Limb (tissue), 2 donors: ENCODE measurements at regions not wholly inside any gene's neighbourhood (a gene's known extent, or its start where the extent isn't known, plus 50 kb on each side); places are given as distances from the start of the nearest gene placed in this dataset.
"Not testable (repeated sequence)": the region's sequence is repeated elsewhere in the genome, so short reads cannot be mapped to it uniquely, and the experiment has no call there.

ENCODE experiments used
- DNase-seq, 2 donors: peaks; one replicate each; pipeline ENCODE4 v3.0.0-alpha.2; 2016; ENCODE audit errors: extremely low spot score in 2 of 2

DNA sequence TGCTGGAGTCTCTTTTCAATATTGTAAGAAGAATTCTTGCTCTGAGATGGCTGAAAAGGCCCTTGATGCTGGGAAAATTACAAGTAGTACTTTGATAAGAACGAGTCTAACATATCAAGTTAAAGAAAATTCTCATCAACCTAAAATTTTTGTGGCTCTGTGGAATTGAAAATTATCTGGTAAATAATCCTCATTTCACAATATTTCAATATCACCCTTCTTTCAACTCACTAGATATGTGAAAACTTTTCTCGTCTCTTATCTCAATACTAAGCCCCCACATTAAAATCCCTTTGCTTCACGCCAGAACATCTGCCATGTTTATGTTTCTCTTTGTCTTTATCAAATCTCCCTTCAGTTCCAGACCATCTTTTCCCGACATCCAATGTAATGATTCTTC is 448.8 kb downstream of the ZNF516 start:
- DNase-seq, result no peak

- no peak for DNase-seq
Measured at GRCh38 chr18:76042511-76042910, 452.5 kb downstream of the ZNF516 start.

DNA sequence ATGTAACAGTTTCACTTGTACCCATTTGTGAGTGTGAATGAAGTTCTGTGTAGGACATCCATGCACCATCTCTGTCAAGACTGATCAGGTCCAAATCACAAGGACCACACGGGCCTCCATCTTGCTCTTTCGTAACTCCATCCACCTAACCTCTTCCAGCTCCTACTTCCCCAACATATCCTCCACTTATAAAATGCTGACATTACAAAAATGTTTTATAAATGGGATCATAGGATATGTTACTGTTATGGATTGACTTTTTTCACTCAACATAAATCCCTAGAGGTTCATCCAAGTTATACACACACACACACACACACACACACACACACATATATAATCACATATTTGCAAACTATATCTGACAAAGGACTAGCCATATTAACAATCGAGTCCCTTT is 476.8 kb downstream of the ZNF516 start:
- DNase-seq, result no peak

- no peak for DNase-seq
Measured at GRCh38 chr18:76013057-76013456, 482.0 kb downstream of the ZNF516 start.

- DNase-seq, result peak in 1 of 2 donors; percentile 15
Measured at GRCh38 chr18:76005632-76006208, 489.3 kb downstream of the ZNF516 start.

GRCh38 chr18:75987913-75988312 is 507.1 kb downstream of the ZNF516 start:
- DNase-seq, result not testable (repeated sequence)

DNA sequence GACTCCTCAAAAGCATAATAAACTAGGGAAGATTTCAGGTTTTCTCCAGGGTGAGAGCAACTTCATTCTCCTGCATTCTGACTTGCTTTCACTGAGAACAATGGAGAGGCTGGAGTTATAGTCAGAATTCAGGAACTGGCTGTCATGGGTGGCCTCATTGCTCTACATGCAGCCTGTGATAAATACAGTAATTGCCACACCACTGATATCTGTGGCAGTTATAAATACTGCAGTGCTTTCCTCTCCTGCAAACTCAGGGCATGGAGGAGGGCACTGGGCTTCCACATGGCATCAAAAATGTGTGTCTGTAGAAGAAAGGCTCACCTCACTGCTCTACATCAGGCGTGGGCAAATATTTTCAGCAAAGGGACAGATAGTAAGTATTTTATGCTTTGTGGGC is 510.2 kb downstream of the ZNF516 start:
- DNase-seq, result no peak

DNA sequence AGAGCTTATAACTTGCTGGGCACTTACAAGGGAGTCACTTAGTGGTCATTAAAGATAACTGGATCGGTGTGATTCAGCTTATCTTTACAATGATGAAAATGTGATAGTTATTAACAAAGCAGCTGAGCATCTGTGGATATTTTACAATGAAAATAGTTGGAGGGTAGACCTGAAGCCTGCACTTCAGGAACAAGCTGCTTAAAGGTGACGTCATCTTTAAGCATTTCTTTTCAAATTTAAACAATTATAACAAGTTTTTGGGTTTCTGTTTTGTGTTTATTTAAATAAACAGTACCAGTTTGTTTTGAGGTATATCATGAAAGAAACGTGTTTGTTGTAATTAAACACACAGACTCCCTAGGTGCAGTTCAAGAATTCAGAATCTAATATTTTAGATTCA is 513.9 kb downstream of the ZNF516 start:
- DNase-seq, result no peak

- DNase-seq, result peak in 1 of 2 donors; percentile 52
Measured at GRCh38 chr18:75977081-75977480, 518.0 kb downstream of the ZNF516 start.

- DNase-seq, result no peak
Measured at GRCh38 chr18:75970212-75970611, 524.8 kb downstream of the ZNF516 start.

DNA sequence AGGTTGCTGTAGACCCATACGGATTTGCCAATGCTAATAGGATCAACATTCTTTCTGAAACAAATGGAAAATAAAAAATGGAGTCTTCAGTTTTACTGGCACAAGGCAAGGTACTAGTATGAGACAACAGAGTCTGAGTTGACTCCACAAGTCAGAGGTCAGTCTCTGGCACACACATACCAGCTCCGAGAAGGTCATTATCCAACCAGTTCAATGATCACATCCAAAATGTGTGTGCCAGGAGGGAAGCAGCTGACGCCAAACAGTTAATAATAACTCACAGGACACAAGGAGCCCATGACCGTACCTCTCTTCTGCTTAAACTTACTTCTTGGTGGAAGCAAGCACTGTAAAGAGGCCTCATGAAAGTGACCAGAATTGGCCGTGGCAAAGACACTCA is 528.6 kb downstream of the ZNF516 start:
- DNase-seq, result no peak

- DNase-seq, result no peak
Measured at GRCh38 chr18:75962036-75962572, 532.9 kb downstream of the ZNF516 start.

DNA sequence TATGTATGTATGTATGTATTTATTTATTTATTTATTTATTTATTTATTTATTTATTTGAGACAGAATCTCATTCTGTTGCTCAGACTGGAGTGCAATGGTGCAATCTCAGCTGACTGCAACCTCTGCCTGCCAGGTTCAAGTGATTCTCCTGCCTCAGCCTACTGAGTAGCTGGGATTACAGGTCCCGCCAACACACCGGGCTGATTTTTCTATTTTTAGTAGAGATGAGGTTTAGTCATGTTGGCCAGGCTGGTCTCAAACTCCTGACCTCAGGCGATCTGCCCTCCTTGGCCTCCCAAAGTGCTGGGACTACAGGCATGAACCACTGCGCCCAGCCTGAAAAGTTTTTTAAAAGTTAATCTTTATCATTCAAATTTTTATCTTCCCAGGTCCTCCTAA is 532.9 kb upstream of the SMIM21 start:
- not testable (repeated sequence) for DNase-seq

GRCh38 chr18:75959150-75959549 is 531.6 kb upstream of the SMIM21 start:
- DNase-seq, result no peak

GRCh38 chr18:75958683-75959082 is 531.2 kb upstream of the SMIM21 start:
- no peak for DNase-seq

- no peak for DNase-seq
Measured at GRCh38 chr18:75945265-75945933, 517.9 kb upstream of the SMIM21 start.

DNA sequence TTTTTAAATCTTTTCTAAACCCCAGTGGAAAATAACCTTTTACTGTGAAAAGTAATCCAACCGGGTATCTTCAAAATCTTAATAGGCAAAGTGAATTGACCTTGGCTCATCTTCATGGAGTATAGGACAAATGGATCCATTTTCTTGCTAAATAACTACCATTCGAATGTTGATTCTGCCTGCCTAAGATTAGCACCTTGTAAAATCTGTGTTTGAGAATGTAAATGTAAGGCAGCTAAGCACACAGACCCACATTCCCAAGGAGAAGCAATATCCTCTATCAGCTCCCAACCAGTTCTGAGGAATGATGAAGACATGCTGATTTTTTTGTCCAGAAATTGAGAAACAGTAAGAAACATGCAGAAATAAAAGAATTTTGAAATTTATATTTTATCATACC is 509.8 kb upstream of the SMIM21 start:
- DNase-seq, result no peak

- no peak for DNase-seq
Measured at GRCh38 chr18:75936862-75937261, 509.4 kb upstream of the SMIM21 start.

- DNase-seq, result no peak
Measured at GRCh38 chr18:75931079-75931478, 503.6 kb upstream of the SMIM21 start.

DNA sequence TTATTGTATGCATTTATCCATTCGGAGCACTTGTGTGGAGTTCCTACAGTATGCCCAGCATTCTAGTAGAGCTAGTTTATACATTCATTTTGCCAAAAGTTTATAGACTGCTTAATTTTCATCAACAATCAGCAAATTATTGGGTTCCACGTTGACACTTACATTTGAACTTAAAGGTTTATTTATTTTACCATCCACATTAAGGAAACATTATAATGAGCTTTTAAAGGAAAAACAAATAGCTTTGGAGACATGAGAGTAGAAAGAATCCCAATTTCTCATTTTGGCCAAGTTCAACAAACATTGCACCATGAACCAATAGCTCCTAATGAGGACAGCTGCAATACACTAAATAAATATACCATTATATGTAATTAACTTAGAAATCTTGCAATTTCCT is 501.2 kb upstream of the SMIM21 start:
- no peak for DNase-seq

GRCh38 chr18:75927791-75928190 is 500.3 kb upstream of the SMIM21 start:
- DNase-seq, result no peak

- DNase-seq, result no peak
Measured at GRCh38 chr18:75926811-75927210, 499.3 kb upstream of the SMIM21 start.

GRCh38 chr18:75923169-75923568 is 495.7 kb upstream of the SMIM21 start:
- DNase-seq, result peak in 1 of 2 donors; percentile 37
